CD4-positive, alpha-beta T cell (primary cell): ENCODE measurements at regions not wholly inside any gene's neighbourhood (a gene's known extent, or its start where the extent isn't known, plus 50 kb on each side); places are given as distances from the start of the nearest gene placed in this dataset.

Source experiments
- ATAC-seq: fragments of 200-7000 bp; cut with Tn5 transposase; one replicate; pipeline ENCODE4 v1.10.0; 2022; ENCODE audit warnings: mild to moderate bottlenecking; ENCODE audit not compliant: poor library complexity
- CTCF ChIA-PET: fragments of 350-600 bp; sonication (Branson Sonifier 250); formaldehyde crosslinking; loops from one replicate; lab custom pipeline; 2021; ENCODE audit warnings: antibody characterized with exemption, inconsistent platforms; lab: Charles Lee
- POLR2A ChIA-PET: fragments of 350-600 bp; sonication (Branson Sonifier 250); formaldehyde crosslinking; loops from one replicate; lab custom pipeline; 2021; ENCODE audit warnings: antibody characterized with exemption, inconsistent platforms; lab: Charles Lee
- DNase-seq, 14 experiments: peaks; one replicate each; pipeline ENCODE4 v3.0.0-alpha.2; 2013 to 2020; ENCODE audit warnings: mixed read lengths in 2 of 14
- H3K27ac ChIP-seq, 2 donors: one replicate each; pipeline versions ENCODE4 v1.5.1 to v1.7.0; 2013; ENCODE audit warnings: low read length in 2 of 2, low read depth in 1 of 2, mild to moderate bottlenecking in 1 of 2
- H3K27me3 ChIP-seq, 2 experiments: 1 replicate in 1 of 2; 2 replicates in 1 of 2; pipeline versions ENCODE4 v1.6.1 to v1.7.0; 2013; ENCODE audit warnings: low read length in 2 of 2, control low read depth in 1 of 2, mild to moderate bottlenecking in 1 of 2, moderate library complexity in 1 of 2; ENCODE audit not compliant: insufficient read depth in 2 of 2, control insufficient read depth in 1 of 2
- H3K36me3 ChIP-seq: one replicate; pipeline ENCODE4 v1.6.1; 2013; ENCODE audit warnings: low read length, control low read depth; ENCODE audit not compliant: insufficient read depth
- H3K4me1 ChIP-seq: one replicate; pipeline ENCODE4 v1.6.1; 2013; ENCODE audit warnings: low read length, control low read depth; ENCODE audit not compliant: insufficient read depth
- H3K4me3 ChIP-seq: one replicate; pipeline ENCODE4 v1.5.1; 2013; ENCODE audit warnings: mild to moderate bottlenecking, low read length, moderate library complexity
- H3K9me3 ChIP-seq, 2 experiments: 1 replicate in 1 of 2; 2 replicates in 1 of 2; pipeline versions ENCODE4 v1.6.1 to v1.7.0; 2013; ENCODE audit warnings: low read length in 2 of 2, mild to moderate bottlenecking in 2 of 2, control low read depth in 1 of 2, moderate library complexity in 1 of 2; ENCODE audit not compliant: control insufficient read depth in 1 of 2, insufficient read depth in 1 of 2
- H3K27ac Mint-ChIP-seq: one replicate; pipeline ENCODE4 v1.8.0; 2020; ENCODE audit warnings: mixed read lengths
- H3K27me3 Mint-ChIP-seq: one replicate; pipeline ENCODE4 v1.8.0; 2021; ENCODE audit warnings: mixed read lengths
- H3K36me3 Mint-ChIP-seq: one replicate; pipeline ENCODE4 v1.8.0; 2021; ENCODE audit warnings: low read depth, mixed read lengths
- H3K4me1 Mint-ChIP-seq: one replicate; pipeline ENCODE4 v1.8.0; 2021; ENCODE audit warnings: low read depth, mixed read lengths
- H3K4me3 Mint-ChIP-seq: one replicate; pipeline ENCODE4 v1.8.0; 2020; ENCODE audit warnings: mild to moderate bottlenecking, mixed read lengths
- H3K9me3 Mint-ChIP-seq: one replicate; pipeline ENCODE4 v1.8.0; 2020; ENCODE audit warnings: mixed read lengths
- intact Hi-C, 2 experiments: fragments of 100-400 bp; cut with DNase I in 1 of 2; cut with micrococcal nuclease in 1 of 2; formaldehyde crosslinking; loops; one replicate each; pipeline versions ENCODE4 v1.15.1 to v1.9.0; 2023 to 2025; cut with DNase I, micrococcal nuclease
- TF ChIP-seq, protein P1 (sequence below): fragments of 200-600 bp; IDR thresholded peaks from one replicate; pipeline ENCODE4 v1.8.0; 2022; ENCODE audit warnings: antibody characterized with exemption, mild to moderate bottlenecking

DNA sequence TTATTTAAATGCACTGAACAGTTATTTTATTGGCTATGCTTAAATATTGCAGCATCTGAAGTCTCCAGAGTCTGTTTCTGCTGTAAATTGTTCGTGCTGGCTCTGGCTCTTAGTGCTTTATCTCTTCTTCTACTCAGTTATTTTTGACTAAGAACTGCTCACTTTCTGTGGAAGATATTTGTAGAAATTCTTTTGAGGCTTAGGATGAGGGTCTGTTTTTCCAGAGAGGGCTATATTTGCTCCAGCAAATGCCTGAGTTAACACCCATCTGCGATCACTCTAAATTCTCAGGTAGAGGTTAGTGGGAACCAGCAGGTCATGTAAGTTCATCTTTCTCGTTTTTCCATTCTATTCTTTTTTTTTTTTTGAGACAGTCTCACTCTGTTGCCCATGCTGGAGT is 71.1 kb downstream of the ARL6IP4 start:
- H3K4me1 Mint-ChIP-seq = peaks cover 8% of the 10 kb centered on the region
- CTCF ChIA-PET = no interaction called here

DNA sequence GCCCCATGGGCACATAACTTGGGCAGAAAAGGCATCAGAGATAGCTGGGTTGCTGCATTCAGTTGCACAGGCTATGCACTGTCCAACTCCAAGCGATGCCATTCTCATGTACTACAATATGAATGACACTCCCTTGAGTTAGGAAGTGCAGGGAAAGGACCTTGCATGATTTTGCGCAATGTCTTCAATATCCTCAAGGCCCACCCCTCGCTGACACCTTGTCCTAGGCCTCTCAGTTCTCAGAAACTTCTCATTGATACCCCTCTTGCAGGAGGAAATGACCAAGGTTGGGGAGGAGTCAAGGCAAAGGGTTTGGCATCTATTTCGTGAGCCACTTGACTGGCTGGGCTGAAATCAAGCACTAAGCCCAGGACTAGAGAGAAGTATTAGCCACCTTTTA is 70.4 kb downstream of the ARL6IP4 start:
- POLR2A ChIA-PET = no interaction called here
- peaks cover 8% of the 10 kb centered on the region for H3K4me1 Mint-ChIP-seq

More for the DNA sequence above, 71.1 kb downstream of the ARL6IP4 start:
- no peak overlapping the region for H3K27ac ChIP-seq
- H3K9me3 ChIP-seq = no peaks in the 10 kb centered on the region
- H3K36me3 Mint-ChIP-seq = peaks cover 14% of the 10 kb centered on the region
- H3K27ac Mint-ChIP-seq = no peak overlapping the region
- no peaks in the 10 kb centered on the region for H3K9me3 Mint-ChIP-seq
- no peak for ATAC-seq
- no peak overlapping the region for H3K4me3 Mint-ChIP-seq
- no peaks in the 10 kb centered on the region for H3K4me1 ChIP-seq
- POLR2A ChIA-PET = no interaction called here
- intact Hi-C loops = no loop called here
- TF ChIP-seq, protein P1, sequence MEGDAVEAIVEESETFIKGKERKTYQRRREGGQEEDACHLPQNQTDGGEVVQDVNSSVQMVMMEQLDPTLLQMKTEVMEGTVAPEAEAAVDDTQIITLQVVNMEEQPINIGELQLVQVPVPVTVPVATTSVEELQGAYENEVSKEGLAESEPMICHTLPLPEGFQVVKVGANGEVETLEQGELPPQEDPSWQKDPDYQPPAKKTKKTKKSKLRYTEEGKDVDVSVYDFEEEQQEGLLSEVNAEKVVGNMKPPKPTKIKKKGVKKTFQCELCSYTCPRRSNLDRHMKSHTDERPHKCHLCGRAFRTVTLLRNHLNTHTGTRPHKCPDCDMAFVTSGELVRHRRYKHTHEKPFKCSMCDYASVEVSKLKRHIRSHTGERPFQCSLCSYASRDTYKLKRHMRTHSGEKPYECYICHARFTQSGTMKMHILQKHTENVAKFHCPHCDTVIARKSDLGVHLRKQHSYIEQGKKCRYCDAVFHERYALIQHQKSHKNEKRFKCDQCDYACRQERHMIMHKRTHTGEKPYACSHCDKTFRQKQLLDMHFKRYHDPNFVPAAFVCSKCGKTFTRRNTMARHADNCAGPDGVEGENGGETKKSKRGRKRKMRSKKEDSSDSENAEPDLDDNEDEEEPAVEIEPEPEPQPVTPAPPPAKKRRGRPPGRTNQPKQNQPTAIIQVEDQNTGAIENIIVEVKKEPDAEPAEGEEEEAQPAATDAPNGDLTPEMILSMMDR = no peak
- H3K27me3 Mint-ChIP-seq = no peaks in the 10 kb centered on the region
- H3K36me3 ChIP-seq = no peaks in the 10 kb centered on the region
- H3K4me3 ChIP-seq = no peak overlapping the region
- H3K27me3 ChIP-seq = no peaks in the 10 kb centered on the region
- no peak for DNase-seq

DNA sequence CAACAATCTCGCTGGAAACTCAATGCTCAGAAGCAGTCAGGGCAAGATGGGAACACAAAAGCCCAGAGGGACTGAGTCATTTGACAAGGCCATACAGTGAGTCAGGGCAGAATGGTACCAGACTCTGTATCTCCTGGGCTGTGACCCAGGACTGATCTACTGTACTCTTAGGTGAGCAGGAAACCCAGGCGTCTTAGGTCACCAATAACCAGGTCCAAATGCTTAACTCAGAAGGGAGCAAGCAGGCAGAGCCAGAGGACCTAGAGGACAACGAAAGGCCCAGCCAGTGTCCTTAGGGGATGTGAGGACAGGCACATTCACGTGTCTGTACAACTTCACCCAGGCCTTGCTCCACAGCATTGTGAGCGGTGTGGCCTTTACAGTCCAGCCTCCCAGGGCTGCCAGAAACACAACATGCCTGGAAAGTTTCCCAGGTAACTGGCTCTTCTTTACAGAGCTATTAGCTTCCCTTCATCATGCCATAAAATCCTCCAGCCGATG is 69.9 kb downstream of the ARL6IP4 start:
- H3K4me1 Mint-ChIP-seq = peaks cover 8% of the 10 kb centered on the region
- H3K27ac Mint-ChIP-seq = no peak overlapping the region
- Histone ChIP-seq H3K4me1 (no peaks in the 10 kb centered on the region), H3K4me3 (no peak overlapping the region), H3K27me3 (no peaks in the 10 kb centered on the region), H3K27ac (no peak overlapping the region), H3K9me3 (no peaks in the 10 kb centered on the region), H3K36me3 (no peaks in the 10 kb centered on the region)
- no peaks in the 10 kb centered on the region for H3K9me3 Mint-ChIP-seq
- CTCF ChIA-PET = no interaction called here
- H3K36me3 Mint-ChIP-seq = peaks cover 8% of the 10 kb centered on the region
- H3K4me3 Mint-ChIP-seq = no peak overlapping the region
- DNase-seq = no peak
- ATAC-seq = no peak
- POLR2A ChIA-PET = no interaction called here
- TF ChIP-seq, protein P1 = no peak
- intact Hi-C loops = no loop called here
- no peaks in the 10 kb centered on the region for H3K27me3 Mint-ChIP-seq

More for the DNA sequence above, 70.4 kb downstream of the ARL6IP4 start:
- CTCF ChIA-PET = no interaction called here
- intact Hi-C loops = no loop called here
- Histone ChIP-seq H3K4me3 (no peak overlapping the region), H3K27me3 (no peaks in the 10 kb centered on the region), H3K9me3 (no peaks in the 10 kb centered on the region), H3K27ac (no peak overlapping the region), H3K36me3 (no peaks in the 10 kb centered on the region), H3K4me1 (no peaks in the 10 kb centered on the region)
- no peak overlapping the region for H3K4me3 Mint-ChIP-seq
- ATAC-seq = no peak
- no peaks in the 10 kb centered on the region for H3K27me3 Mint-ChIP-seq
- TF ChIP-seq, protein P1 = no peak
- no peaks in the 10 kb centered on the region for H3K9me3 Mint-ChIP-seq
- H3K36me3 Mint-ChIP-seq = peaks cover 13% of the 10 kb centered on the region
- DNase-seq = no peak
- H3K27ac Mint-ChIP-seq = no peak overlapping the region
